Esophagus squamous epithelium (tissue), 5 donors: ENCODE measurements at regions not wholly inside any gene's neighbourhood (a gene's known extent, or its start where the extent isn't known, plus 50 kb on each side); places are given as distances from the start of the nearest gene placed in this dataset.

ENCODE experiments used
- DNase-seq: peaks from one replicate; lab custom pipeline; 2025; lab: John Stamatoyannopoulos, UW
- H3K27ac ChIP-seq, 4 donors: fragments of 200-600 bp; sonication (generic); one replicate each; pipeline ENCODE4 v1.5.1; 2016 to 2019; ENCODE audit warnings: mild to moderate bottlenecking in 1 of 4
- H3K27me3 ChIP-seq, 4 donors: fragments of 200-600 bp; sonication (generic); 1 replicate in 3 of 4; 2 replicates in 1 of 4; pipeline versions ENCODE4 v1.5.1 to v1.6.0; 2017 to 2021; ENCODE audit warnings: antibody characterized with exemption in 1 of 4
- H3K36me3 ChIP-seq, 3 donors: fragments of 200-600 bp; sonication (generic); one replicate each; pipeline ENCODE4 v1.5.1; 2016 to 2019
- H3K4me1 ChIP-seq, 3 donors: fragments of 200-600 bp; sonication (generic); one replicate each; pipeline ENCODE4 v1.5.1; 2017 to 2019
- H3K4me3 ChIP-seq, 4 donors: fragments of 200-600 bp; sonication (generic); 1 replicate in 3 of 4; 2 replicates in 1 of 4; pipeline ENCODE4 v1.5.1; 2016 to 2019; ENCODE audit warnings: mild to moderate bottlenecking in 2 of 4, moderate library complexity in 1 of 4
- H3K9me3 ChIP-seq, 3 donors: fragments of 200-600 bp; sonication (generic); one replicate each; pipeline ENCODE4 v1.5.1; 2016 to 2019
- POLR2A ChIP-seq, 4 donors: fragments of 450-650 bp; IDR thresholded peaks; one replicate each; pipeline ENCODE4 v1.6.1; 2017; ENCODE audit warnings: antibody characterized with exemption in 4 of 4, mild to moderate bottlenecking in 4 of 4, moderate library complexity in 3 of 4
- WGBS, 2 donors: methylation state at CpG; one replicate each; pipeline ENCODE4 v1.1.5; 2018; 5-methylcytosine and 5-hydroxymethylcytosine counted together
- intact Hi-C: fragments of 100-400 bp; cut with DNase I; formaldehyde crosslinking; loops from one replicate; pipeline ENCODE4 v1.15.0; 2022
- TF ChIP-seq, protein P1 (sequence below), 6 experiments: fragments of 450-650 bp in 4 of 6; fragments of 200-600 bp in 2 of 6; sonication (generic) in 2 of 6; IDR thresholded peaks; one replicate each; pipeline ENCODE4 v1.5.1; 2016 to 2019; ENCODE audit warnings: antibody characterized with exemption in 6 of 6, mild to moderate bottlenecking in 4 of 6, moderate library complexity in 4 of 6
- donor health status: DM: yes; HTN: yes; CAD: no.

DNA sequence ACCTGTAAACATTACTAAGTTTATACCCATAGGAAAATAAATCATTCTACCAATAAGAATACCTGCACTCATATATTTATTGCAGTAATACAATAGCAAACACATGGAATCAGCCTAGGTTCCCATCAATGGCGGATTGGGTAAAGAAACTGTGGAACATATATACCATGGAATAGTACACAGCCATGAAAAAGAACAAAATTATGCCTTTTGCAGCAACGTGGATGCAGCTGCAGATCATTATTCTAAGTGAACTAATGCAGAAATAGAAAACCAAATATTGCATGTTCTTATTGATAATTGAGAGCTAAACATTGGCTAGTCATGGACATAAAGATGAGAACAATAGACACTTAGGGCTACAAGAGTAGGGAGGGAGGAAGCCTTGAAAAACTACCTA is 667.4 kb upstream of the WWC1 start:
- 69 to 70% methylated on average over 2 of the region's 2 CpGs for WGBS, 2 donors
- no peaks in the 10 kb centered on the region for H3K36me3 ChIP-seq
- H3K9me3 ChIP-seq, result no peaks in the 10 kb centered on the region
- H3K27me3 ChIP-seq, result no peaks in the 10 kb centered on the region
- no peak overlapping the region for H3K4me3 ChIP-seq
- no peak for DNase-seq
- H3K27ac ChIP-seq, result no peak overlapping the region
- H3K4me1 ChIP-seq, result no peaks in the 10 kb centered on the region
- TF ChIP-seq, protein P1, sequence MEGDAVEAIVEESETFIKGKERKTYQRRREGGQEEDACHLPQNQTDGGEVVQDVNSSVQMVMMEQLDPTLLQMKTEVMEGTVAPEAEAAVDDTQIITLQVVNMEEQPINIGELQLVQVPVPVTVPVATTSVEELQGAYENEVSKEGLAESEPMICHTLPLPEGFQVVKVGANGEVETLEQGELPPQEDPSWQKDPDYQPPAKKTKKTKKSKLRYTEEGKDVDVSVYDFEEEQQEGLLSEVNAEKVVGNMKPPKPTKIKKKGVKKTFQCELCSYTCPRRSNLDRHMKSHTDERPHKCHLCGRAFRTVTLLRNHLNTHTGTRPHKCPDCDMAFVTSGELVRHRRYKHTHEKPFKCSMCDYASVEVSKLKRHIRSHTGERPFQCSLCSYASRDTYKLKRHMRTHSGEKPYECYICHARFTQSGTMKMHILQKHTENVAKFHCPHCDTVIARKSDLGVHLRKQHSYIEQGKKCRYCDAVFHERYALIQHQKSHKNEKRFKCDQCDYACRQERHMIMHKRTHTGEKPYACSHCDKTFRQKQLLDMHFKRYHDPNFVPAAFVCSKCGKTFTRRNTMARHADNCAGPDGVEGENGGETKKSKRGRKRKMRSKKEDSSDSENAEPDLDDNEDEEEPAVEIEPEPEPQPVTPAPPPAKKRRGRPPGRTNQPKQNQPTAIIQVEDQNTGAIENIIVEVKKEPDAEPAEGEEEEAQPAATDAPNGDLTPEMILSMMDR (IDR thresholded peaks at IDR 0.05), result no peak
- no peak for TF ChIP-seq POLR2A (IDR thresholded peaks at IDR 0.05)
- intact Hi-C loops, result no loop called here

DNA sequence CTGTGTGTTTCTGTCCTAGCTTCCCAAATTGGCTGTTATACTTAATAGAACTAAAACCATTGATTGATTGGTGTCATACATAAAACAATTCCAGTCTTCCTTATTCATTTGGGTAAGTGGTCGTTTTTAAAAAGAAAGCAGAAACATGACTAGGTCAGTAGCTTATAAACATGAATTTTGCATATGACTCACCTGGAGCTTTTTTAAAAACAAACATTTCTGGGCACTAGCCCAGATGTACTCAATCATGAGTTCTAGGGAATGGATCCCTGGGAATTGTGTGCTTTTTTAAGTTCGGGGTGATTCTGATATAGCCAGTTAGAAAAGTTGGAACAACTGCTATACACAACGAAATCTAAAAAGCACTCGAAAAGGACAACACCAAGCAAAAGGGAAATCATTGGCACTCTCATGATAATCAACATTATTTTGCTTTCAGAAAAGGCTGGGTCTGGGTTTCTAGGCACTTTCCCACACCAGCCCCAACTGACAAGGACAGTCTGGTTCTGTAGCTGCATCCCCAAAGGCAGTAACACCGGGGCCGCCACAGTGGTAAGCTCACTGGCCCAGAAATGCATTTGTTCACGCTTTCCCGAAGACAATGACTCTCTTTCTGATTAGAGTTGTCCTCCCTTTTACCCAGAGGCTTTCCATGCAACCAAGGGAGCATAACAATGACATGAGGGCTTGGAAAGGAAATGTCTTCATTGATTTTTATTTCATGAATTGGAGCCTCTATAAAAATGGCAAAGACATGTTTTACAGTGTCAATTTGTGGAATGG is 664.9 kb upstream of the WWC1 start:
- 68 to 75% methylated on average over 8 of the region's 8 CpGs for WGBS, 2 donors
- no peaks in the 10 kb centered on the region for H3K27me3 ChIP-seq
- H3K9me3 ChIP-seq, result no peaks in the 10 kb centered on the region
- no peak for DNase-seq
- peaks cover 0 to 3% (median 0%) of the 10 kb centered on the region in 3 donors for H3K4me1 ChIP-seq
- H3K27ac ChIP-seq, result no peak overlapping the region
- TF ChIP-seq, protein P1 (IDR thresholded peaks at IDR 0.05), result no peak
- TF ChIP-seq POLR2A (IDR thresholded peaks at IDR 0.05), result no peak
- intact Hi-C loops, result no loop called here
- no peaks in the 10 kb centered on the region for H3K36me3 ChIP-seq
- H3K4me3 ChIP-seq, result no peak overlapping the region

DNA sequence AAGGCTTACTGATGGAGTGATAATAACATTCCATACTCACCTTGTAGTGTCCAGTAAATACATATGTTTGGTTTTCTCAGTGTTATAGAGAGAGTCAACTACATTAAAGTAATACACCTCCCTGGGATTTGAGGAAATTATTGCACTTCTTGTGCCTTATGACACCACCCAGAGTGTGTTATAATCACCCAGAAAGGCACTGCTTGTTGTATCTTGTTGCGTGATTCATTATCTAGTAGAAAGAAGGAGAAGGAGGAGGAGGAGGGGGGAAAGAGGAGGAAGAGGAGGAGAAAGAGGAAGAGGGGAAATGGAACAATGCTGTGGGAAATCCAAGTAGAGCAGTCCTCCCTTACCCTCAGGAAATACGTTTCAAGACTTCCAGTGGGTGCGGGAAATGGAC is 661.8 kb upstream of the WWC1 start:
- Histone ChIP-seq H3K9me3 (no peaks in the 10 kb centered on the region), H3K27ac (no peak overlapping the region), H3K4me1 (peaks cover 0 to 3% (median 0%) of the 10 kb centered on the region in 3 donors), H3K36me3 (no peaks in the 10 kb centered on the region), H3K4me3 (no peak overlapping the region), H3K27me3 (no peaks in the 10 kb centered on the region)
- WGBS, 2 donors, result 41 to 52% methylated on average over 3 of the region's 3 CpGs
- TF ChIP-seq, protein P1 (IDR thresholded peaks at IDR 0.05), result no peak
- TF ChIP-seq POLR2A (IDR thresholded peaks at IDR 0.05), result no peak
- no peak for DNase-seq
- intact Hi-C loops, result no loop called here

DNA sequence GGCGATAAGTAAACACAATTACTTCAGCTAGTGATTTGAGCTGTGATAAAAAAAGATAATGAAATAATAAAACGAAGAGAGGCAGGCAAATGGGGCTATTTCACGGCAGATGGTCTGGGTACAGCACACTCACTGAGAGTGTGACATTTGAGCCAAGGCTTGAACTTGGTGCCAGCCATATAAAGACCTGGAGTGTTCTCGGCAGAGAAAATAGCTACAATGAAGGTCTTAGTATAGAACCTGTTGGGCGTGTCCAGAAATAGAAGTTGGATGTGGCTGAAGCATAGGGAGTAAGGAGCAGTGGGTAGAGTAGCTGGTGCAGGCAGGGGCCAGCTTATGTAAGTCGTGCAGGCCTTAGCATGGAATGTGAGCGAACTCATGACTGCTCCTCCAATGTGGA is 660.3 kb upstream of the WWC1 start:
- WGBS, 2 donors, result 83 to 93% methylated on average over 7 of the region's 7 CpGs
- no peak overlapping the region for H3K27ac ChIP-seq
- no peaks in the 10 kb centered on the region for H3K36me3 ChIP-seq
- H3K4me1 ChIP-seq, result peaks cover 0 to 3% (median 0%) of the 10 kb centered on the region in 3 donors
- intact Hi-C loops, result no loop called here
- H3K4me3 ChIP-seq, result no peak overlapping the region
- H3K9me3 ChIP-seq, result no peaks in the 10 kb centered on the region
- DNase-seq, result no peak
- H3K27me3 ChIP-seq, result no peaks in the 10 kb centered on the region
- TF ChIP-seq, protein P1 (IDR thresholded peaks at IDR 0.05), result no peak
- no peak for TF ChIP-seq POLR2A (IDR thresholded peaks at IDR 0.05)

DNA sequence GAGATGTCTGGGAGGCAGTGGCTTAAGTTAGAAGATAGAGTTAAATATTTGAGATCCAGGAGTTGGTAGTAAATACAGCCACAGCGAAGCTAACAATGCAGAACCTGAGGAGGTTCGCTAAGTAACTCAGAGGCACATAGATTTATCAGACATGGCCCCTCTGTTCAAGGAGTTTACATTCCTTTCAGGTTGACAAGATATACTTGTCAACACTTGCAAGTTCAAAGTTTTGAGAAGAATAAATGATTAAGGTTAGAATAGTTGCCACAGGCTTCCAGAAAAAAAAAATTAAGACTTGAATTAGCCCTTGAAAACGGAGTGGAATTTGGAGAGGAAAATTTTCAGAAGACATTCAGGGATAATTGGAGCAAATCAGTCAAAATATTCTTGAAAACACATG is 658.3 kb upstream of the WWC1 start:
- peaks cover 0 to 3% (median 0%) of the 10 kb centered on the region in 3 donors for H3K4me1 ChIP-seq
- no peak for DNase-seq
- WGBS, 2 donors, result 23 to 33% methylated on average over 3 of the region's 3 CpGs
- intact Hi-C loops, result no loop called here
- H3K27ac ChIP-seq, result no peak overlapping the region
- no peaks in the 10 kb centered on the region for H3K36me3 ChIP-seq
- TF ChIP-seq, protein P1 (IDR thresholded peaks at IDR 0.05), result no peak
- no peak for TF ChIP-seq POLR2A (IDR thresholded peaks at IDR 0.05)
- H3K27me3 ChIP-seq, result no peaks in the 10 kb centered on the region
- no peaks in the 10 kb centered on the region for H3K9me3 ChIP-seq
- H3K4me3 ChIP-seq, result no peak overlapping the region
